Neural cell (in vitro differentiated cells): ENCODE measurements at regions not wholly inside any gene's neighbourhood (a gene's known extent, or its start where the extent isn't known, plus 50 kb on each side); places are given as distances from the start of the nearest gene placed in this dataset.

Experiments
- H2AFZ ChIP-seq: fragments of 200-600, 300-800 bp; sonication (generic), shearing (Covaris generic); 2 replicates; pipeline ENCODE4 v1.6.0; 2014; ENCODE audit warnings: low read depth, mild to moderate bottlenecking, antibody characterized with exemption, low read length, moderate library complexity
- H3F3A ChIP-seq: fragments of 200-600 bp; shearing (Covaris generic); 2 replicates; pipeline ENCODE4 v1.6.1; 2016; ENCODE audit warnings: mild to moderate bottlenecking, moderate library complexity, mixed read lengths, antibody characterized with exemption, low read length; ENCODE audit not compliant: insufficient read depth, poor library complexity, severe bottlenecking
- H3K27ac ChIP-seq: fragments of 200-600, 300-800 bp; sonication (generic), shearing (Covaris generic); 2 replicates; pipeline ENCODE4 v1.5.1; 2014; ENCODE audit warnings: mild to moderate bottlenecking, low read length, moderate library complexity
- H3K27me3 ChIP-seq: fragments of 300-800, 200-600 bp; sonication (generic), shearing (Covaris generic); 2 replicates; pipeline ENCODE4 v1.6.0; 2014; ENCODE audit warnings: mild to moderate bottlenecking, low read depth, low read length, moderate library complexity; ENCODE audit not compliant: insufficient read depth
- H3K36me3 ChIP-seq: fragments of 300-800, 200-600 bp; sonication (generic), shearing (Covaris generic); 2 replicates; pipeline ENCODE4 v1.5.1; 2014; ENCODE audit warnings: mild to moderate bottlenecking, antibody characterized with exemption, low read length, moderate library complexity; ENCODE audit not compliant: insufficient read depth
- H3K4me2 ChIP-seq: fragments of 300-800, 200-600 bp; sonication (generic), shearing (Covaris generic); 2 replicates; pipeline ENCODE4 v1.6.0; 2014; ENCODE audit warnings: mild to moderate bottlenecking, low read length
- H3K4me3 ChIP-seq: fragments of 300-800, 200-600 bp; sonication (generic), shearing (Covaris generic); 2 replicates; pipeline ENCODE4 v1.5.1; 2014; ENCODE audit warnings: mild to moderate bottlenecking, low read length, moderate library complexity
- H3K79me2 ChIP-seq: fragments of 200-600 bp; shearing (Covaris generic); replicated peaks from 2 replicates; pipeline ENCODE4 v1.6.0; 2014; ENCODE audit warnings: mild to moderate bottlenecking, low read length, moderate library complexity; ENCODE audit not compliant: insufficient read depth
- H3K9ac ChIP-seq: fragments of 300-800, 200-600 bp; sonication (generic), shearing (Covaris generic); 2 replicates; pipeline ENCODE4 v1.6.1; 2016; ENCODE audit warnings: mild to moderate bottlenecking, low read length, mixed read lengths
- H3K9me2 ChIP-seq: fragments of 200-600 bp; shearing (Covaris generic); 2 replicates; pipeline ENCODE4 v1.6.1; 2016; ENCODE audit warnings: mild to moderate bottlenecking, low read length, mixed read lengths; ENCODE audit not compliant: insufficient read depth
- H3K9me3 ChIP-seq: fragments of 200-600, 300-800 bp; sonication (generic), shearing (Covaris generic); 2 replicates; pipeline ENCODE4 v1.6.1; 2016; ENCODE audit warnings: mild to moderate bottlenecking, mixed run types, low read length, moderate library complexity, mixed read lengths
- H4K20me1 ChIP-seq: fragments of 200-600 bp; shearing (Covaris generic); 2 replicates; pipeline ENCODE4 v1.6.1; 2016; ENCODE audit warnings: mild to moderate bottlenecking, mixed run types; ENCODE audit not compliant: insufficient read depth
- EP300 ChIP-seq: fragments of 450-650 bp; conservative IDR thresholded peaks from 2 replicates; pipeline ENCODE4 v1.6.1; 2014; ENCODE audit warnings: antibody characterized with exemption, mild to moderate bottlenecking, moderate library complexity; ENCODE audit not compliant: poor library complexity, severe bottlenecking
- EZH2 ChIP-seq: fragments of 200-600, 300-800 bp; shearing (Covaris generic), sonication (generic); IDR thresholded peaks from 2 replicates; pipeline ENCODE4 v1.6.1; 2014; ENCODE audit warnings: antibody characterized with exemption, low read length, borderline replicate concordance, mild to moderate bottlenecking; ENCODE audit not compliant: insufficient read depth, poor library complexity, severe bottlenecking
- MXI1 ChIP-seq: fragments of 450-650 bp; conservative IDR thresholded peaks from 2 replicates; pipeline ENCODE4 v1.6.1; 2014; ENCODE audit warnings: antibody characterized with exemption, mild to moderate bottlenecking; ENCODE audit not compliant: poor library complexity, severe bottlenecking
- POLR2AphosphoS5 ChIP-seq: IDR thresholded peaks from 2 replicates; pipeline ENCODE4 v1.6.1; 2012
- RAD21 ChIP-seq: fragments of 450-650 bp; conservative IDR thresholded peaks from 2 replicates; pipeline ENCODE4 v1.6.1; 2014; ENCODE audit warnings: antibody characterized with exemption, mild to moderate bottlenecking, moderate library complexity
- SMC3 ChIP-seq: fragments of 450-650 bp; conservative IDR thresholded peaks from 2 replicates; pipeline ENCODE4 v1.6.1; 2014; ENCODE audit warnings: antibody characterized with exemption, mild to moderate bottlenecking, moderate library complexity; ENCODE audit not compliant: poor library complexity
- TAF1 ChIP-seq: IDR thresholded peaks from 2 replicates; pipeline ENCODE4 v1.6.1; 2012; ENCODE audit warnings: low read depth
- TF ChIP-seq, protein P1 (sequence below): fragments of 450-650 bp; IDR thresholded peaks from 2 replicates; pipeline ENCODE4 v1.5.1; 2014; ENCODE audit warnings: antibody characterized with exemption, mild to moderate bottlenecking, moderate library complexity; ENCODE audit not compliant: poor library complexity, severe bottlenecking
- TF ChIP-seq, protein P2 (sequence below): IDR thresholded peaks from 2 replicates; pipeline ENCODE4 v1.6.1; 2012; ENCODE audit warnings: borderline replicate concordance

DNA sequence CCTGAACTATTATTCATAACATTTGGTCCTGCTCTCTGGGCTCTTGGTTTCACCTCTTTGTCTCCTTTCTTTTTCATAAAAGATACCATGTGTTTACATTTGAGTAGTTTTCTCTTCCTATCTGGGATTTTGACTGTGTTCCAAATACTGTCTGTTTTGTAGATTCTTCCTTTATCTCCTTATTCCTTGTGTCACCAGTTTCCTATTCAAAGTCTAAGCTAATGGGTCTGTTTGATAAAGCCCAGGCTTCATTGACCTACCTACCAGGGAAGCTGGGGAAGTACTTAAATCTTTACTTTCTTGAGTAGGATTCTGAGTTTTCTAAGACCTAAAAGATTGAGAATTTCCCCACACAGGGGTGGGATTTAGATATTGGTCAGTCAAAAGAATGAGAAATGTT lies 409.5 kb downstream of the RAPGEF2 start:
- Histone ChIP-seq H3K4me2 (no peak overlapping the region), H3K9ac (no peak overlapping the region), H3K27ac (no peak overlapping the region), H3K9me2 (no peaks in the 10 kb centered on the region), H3K79me2 (no peaks in the 10 kb centered on the region), H2AFZ (no peak overlapping the region), H4K20me1 (no peaks in the 10 kb centered on the region), H3K9me3 (no peaks in the 10 kb centered on the region), H3K36me3 (no peaks in the 10 kb centered on the region), H3F3A (no peaks in the 10 kb centered on the region), H3K27me3 (no peaks in the 10 kb centered on the region), H3K4me3 (no peak overlapping the region)
- TF ChIP-seq, protein P1, sequence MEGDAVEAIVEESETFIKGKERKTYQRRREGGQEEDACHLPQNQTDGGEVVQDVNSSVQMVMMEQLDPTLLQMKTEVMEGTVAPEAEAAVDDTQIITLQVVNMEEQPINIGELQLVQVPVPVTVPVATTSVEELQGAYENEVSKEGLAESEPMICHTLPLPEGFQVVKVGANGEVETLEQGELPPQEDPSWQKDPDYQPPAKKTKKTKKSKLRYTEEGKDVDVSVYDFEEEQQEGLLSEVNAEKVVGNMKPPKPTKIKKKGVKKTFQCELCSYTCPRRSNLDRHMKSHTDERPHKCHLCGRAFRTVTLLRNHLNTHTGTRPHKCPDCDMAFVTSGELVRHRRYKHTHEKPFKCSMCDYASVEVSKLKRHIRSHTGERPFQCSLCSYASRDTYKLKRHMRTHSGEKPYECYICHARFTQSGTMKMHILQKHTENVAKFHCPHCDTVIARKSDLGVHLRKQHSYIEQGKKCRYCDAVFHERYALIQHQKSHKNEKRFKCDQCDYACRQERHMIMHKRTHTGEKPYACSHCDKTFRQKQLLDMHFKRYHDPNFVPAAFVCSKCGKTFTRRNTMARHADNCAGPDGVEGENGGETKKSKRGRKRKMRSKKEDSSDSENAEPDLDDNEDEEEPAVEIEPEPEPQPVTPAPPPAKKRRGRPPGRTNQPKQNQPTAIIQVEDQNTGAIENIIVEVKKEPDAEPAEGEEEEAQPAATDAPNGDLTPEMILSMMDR = no peak
- TF ChIP-seq RAD21 = no peak
- no peak for TF ChIP-seq POLR2AphosphoS5
- no peak for TF ChIP-seq MXI1
- no peak for TF ChIP-seq EP300
- TF ChIP-seq TAF1 = no peak
- TF ChIP-seq SMC3 = no peak
- TF ChIP-seq, protein P2, sequence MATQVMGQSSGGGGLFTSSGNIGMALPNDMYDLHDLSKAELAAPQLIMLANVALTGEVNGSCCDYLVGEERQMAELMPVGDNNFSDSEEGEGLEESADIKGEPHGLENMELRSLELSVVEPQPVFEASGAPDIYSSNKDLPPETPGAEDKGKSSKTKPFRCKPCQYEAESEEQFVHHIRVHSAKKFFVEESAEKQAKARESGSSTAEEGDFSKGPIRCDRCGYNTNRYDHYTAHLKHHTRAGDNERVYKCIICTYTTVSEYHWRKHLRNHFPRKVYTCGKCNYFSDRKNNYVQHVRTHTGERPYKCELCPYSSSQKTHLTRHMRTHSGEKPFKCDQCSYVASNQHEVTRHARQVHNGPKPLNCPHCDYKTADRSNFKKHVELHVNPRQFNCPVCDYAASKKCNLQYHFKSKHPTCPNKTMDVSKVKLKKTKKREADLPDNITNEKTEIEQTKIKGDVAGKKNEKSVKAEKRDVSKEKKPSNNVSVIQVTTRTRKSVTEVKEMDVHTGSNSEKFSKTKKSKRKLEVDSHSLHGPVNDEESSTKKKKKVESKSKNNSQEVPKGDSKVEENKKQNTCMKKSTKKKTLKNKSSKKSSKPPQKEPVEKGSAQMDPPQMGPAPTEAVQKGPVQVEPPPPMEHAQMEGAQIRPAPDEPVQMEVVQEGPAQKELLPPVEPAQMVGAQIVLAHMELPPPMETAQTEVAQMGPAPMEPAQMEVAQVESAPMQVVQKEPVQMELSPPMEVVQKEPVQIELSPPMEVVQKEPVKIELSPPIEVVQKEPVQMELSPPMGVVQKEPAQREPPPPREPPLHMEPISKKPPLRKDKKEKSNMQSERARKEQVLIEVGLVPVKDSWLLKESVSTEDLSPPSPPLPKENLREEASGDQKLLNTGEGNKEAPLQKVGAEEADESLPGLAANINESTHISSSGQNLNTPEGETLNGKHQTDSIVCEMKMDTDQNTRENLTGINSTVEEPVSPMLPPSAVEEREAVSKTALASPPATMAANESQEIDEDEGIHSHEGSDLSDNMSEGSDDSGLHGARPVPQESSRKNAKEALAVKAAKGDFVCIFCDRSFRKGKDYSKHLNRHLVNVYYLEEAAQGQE = no peak
- no peak for TF ChIP-seq EZH2

DNA sequence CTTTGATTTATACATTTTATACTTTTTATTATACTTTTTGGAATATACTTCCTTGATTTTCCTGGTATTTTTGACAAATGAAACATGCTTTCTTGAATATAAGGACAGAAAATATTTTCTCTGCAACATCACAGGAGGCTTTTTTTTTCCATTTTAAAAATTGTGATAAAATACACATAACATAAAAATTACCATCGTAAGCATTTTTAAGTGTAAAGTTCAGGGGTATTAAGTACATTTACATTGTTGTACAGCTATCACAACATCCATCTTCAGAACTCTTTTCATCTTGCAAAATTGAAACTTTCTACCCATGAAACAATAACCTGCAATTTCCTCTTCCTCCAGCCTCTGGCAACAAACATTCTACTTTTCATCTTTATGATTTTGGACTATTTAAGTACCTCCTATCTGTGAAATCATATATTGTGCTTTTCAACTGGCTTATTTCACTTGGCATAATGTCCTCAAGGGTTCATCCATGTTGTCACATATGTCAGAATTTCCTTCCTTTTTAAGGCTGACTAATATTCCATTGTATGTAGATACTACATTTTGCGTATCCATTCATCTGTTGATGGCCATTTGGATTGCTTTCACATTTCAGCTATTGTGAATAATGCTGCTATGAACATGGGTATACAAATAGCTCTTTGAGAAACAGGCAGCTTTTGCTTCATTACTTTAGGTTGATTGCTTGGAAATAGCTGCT lies 412.6 kb downstream of the RAPGEF2 start:
- Histone ChIP-seq H3K36me3 (no peaks in the 10 kb centered on the region), H4K20me1 (no peaks in the 10 kb centered on the region), H3K9me3 (no peaks in the 10 kb centered on the region), H3K9me2 (no peaks in the 10 kb centered on the region), H2AFZ (no peak overlapping the region), H3K9ac (no peak overlapping the region), H3K79me2 (no peaks in the 10 kb centered on the region), H3K27me3 (no peaks in the 10 kb centered on the region), H3K4me3 (no peak overlapping the region), H3K27ac (no peak overlapping the region), H3K4me2 (no peak overlapping the region), H3F3A (no peaks in the 10 kb centered on the region)
- TF ChIP-seq SMC3 = no peak
- TF ChIP-seq MXI1 = no peak
- no peak for TF ChIP-seq POLR2AphosphoS5
- TF ChIP-seq TAF1 = no peak
- TF ChIP-seq EZH2 = no peak
- no peak for TF ChIP-seq RAD21
